Thoracic aorta (tissue), 2 donors: ENCODE measurements at regions not wholly inside any gene's neighbourhood (a gene's known extent, or its start where the extent isn't known, plus 50 kb on each side); places are given as distances from the start of the nearest gene placed in this dataset.

ENCODE experiments used
- ATAC-seq: fragments of 150-250 bp; one replicate; pipeline ENCODE4 v1.8.0; 2017; ENCODE audit warnings: low read depth; ENCODE audit not compliant: insufficient number of reproducible peaks, low FRiP score
- DNase-seq: peaks from one replicate; pipeline ENCODE4 v3.0.0-alpha.2; 2020; ENCODE audit warnings: low spot score
- H3K27ac ChIP-seq, 2 donors: fragments of 200-600 bp; sonication (generic); 1 replicate in 1 of 2; 2 replicates in 1 of 2; pipeline ENCODE4 v1.5.1; 2016; ENCODE audit warnings: mild to moderate bottlenecking in 2 of 2, moderate library complexity in 2 of 2
- H3K27me3 ChIP-seq: fragments of 200-600 bp; sonication (generic); replicated peaks from 2 replicates; pipeline ENCODE4 v1.6.0; 2016; ENCODE audit warnings: mild to moderate bottlenecking; ENCODE audit not compliant: insufficient read depth
- H3K36me3 ChIP-seq: fragments of 200-600 bp; sonication (generic); one replicate; pipeline ENCODE4 v1.5.1; 2016
- H3K4me1 ChIP-seq, 2 donors: fragments of 200-600 bp; sonication (generic); 1 replicate in 1 of 2; 2 replicates in 1 of 2; pipeline versions ENCODE4 v1.5.1 to v1.6.0; 2016; ENCODE audit warnings: low read depth in 2 of 2, mild to moderate bottlenecking in 1 of 2; ENCODE audit not compliant: control insufficient read depth in 1 of 2
- H3K4me3 ChIP-seq: fragments of 200-600 bp; sonication (generic); 2 replicates; pipeline ENCODE4 v1.5.1; 2016; ENCODE audit warnings: mild to moderate bottlenecking
- H3K9me3 ChIP-seq: fragments of 200-600 bp; sonication (generic); 2 replicates; pipeline ENCODE4 v1.5.1; 2016
- TF ChIP-seq, protein P1 (sequence below): fragments of 200-600 bp; sonication (generic); IDR thresholded peaks from one replicate; pipeline ENCODE4 v1.5.1; 2019; ENCODE audit warnings: antibody characterized with exemption

DNA sequence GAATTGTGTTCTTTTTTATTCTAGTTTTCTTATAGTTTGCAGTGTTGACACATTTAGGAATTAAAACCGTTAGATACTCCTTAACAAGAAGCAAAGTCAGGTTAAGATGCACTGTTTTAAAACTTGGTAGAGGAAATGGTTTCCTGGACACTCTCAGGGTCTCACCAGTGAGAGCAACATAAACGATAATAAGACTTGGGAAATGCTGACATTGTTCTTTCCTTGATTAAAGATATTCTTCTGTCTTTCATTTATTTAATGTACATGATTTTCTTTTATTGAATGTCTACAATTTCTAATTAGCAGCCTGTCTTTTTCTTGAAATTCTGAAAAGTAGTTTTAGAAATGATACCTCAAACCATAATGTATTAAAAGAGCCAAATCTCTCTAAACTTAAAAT, 707.9 kb upstream of the CHD1 start:
- DNase-seq: no peak
- H3K4me3 ChIP-seq: no peak overlapping the region
- no peak overlapping the region for H3K27ac ChIP-seq
- no peaks in the 10 kb centered on the region for H3K4me1 ChIP-seq
- H3K36me3 ChIP-seq: no peaks in the 10 kb centered on the region
- no peaks in the 10 kb centered on the region for H3K9me3 ChIP-seq
- no peak for ATAC-seq
- TF ChIP-seq, protein P1, sequence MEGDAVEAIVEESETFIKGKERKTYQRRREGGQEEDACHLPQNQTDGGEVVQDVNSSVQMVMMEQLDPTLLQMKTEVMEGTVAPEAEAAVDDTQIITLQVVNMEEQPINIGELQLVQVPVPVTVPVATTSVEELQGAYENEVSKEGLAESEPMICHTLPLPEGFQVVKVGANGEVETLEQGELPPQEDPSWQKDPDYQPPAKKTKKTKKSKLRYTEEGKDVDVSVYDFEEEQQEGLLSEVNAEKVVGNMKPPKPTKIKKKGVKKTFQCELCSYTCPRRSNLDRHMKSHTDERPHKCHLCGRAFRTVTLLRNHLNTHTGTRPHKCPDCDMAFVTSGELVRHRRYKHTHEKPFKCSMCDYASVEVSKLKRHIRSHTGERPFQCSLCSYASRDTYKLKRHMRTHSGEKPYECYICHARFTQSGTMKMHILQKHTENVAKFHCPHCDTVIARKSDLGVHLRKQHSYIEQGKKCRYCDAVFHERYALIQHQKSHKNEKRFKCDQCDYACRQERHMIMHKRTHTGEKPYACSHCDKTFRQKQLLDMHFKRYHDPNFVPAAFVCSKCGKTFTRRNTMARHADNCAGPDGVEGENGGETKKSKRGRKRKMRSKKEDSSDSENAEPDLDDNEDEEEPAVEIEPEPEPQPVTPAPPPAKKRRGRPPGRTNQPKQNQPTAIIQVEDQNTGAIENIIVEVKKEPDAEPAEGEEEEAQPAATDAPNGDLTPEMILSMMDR: no peak
- no peaks in the 10 kb centered on the region for H3K27me3 ChIP-seq

DNA sequence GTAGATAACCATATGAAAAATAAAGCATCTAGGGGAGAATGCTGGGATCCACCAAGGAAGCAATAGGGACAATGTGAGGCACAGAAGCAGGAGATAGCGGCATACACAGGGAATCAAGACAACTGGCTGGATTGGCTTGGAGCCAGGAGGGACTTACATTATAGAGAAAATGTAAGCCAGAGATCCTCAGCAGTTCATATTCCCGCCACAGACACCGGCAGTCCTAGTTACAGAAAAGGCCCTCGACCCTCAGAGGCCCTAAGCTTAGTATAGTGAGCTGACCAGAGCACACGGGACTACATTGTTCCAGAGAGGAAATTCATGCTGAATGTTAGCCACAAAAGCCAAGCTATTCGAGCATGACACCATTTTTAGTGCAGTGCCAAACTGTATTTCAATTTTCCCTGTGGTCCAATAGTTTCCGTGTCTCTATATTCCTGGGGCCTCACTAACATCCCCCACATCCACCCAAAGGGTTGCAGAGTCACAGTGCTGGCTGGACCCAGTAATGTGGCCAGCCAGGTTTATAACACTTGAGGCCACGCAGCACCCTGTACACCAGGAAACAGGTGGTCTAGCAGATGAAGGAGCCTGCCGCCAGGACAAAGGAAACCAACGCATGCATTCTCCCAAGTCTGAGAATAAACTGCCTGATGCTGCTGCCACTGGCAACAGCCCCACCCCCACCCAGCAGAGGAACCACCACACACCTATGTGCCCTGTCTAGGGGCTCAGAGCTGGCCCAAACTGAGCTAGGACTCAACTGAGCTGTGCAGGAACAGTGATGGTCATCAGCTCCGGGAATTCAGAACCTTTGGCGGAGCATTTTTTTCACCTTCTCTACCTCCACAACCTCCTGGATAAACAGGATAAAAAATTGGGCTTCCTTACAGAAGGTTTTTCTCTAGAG, 693.2 kb upstream of the CHD1 start:
- Histone ChIP-seq H3K36me3 (no peaks in the 10 kb centered on the region), H3K4me1 (no peaks in the 10 kb centered on the region), H3K4me3 (no peak overlapping the region), H3K27me3 (no peaks in the 10 kb centered on the region), H3K27ac (no peak overlapping the region), H3K9me3 (no peaks in the 10 kb centered on the region)
- ATAC-seq: no peak
- DNase-seq: no peak
- TF ChIP-seq, protein P1: no peak

DNA sequence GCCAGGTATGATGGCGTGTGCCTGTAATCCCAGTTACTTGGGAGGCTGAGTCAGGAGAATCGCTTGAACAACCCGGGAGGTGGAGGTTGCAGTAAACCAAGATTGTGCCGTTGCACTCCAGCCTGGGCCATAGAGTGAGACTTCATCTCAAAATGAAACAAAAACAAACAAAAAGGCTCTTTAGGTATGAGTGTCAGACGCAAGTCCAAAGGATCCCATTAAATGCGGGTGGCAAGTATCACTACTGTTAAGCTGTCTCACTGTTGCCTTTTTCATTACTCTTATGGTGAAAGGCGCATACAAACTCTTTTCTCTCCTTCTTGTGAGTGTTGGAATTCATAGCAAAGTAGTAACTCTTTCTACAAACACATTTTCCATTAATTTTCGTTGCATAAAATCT, 688.5 kb upstream of the CHD1 start:
- Histone ChIP-seq H3K36me3 (no peaks in the 10 kb centered on the region), H3K9me3 (no peaks in the 10 kb centered on the region), H3K27ac (no peak overlapping the region), H3K4me1 (no peaks in the 10 kb centered on the region), H3K4me3 (no peak overlapping the region), H3K27me3 (no peaks in the 10 kb centered on the region)
- TF ChIP-seq, protein P1: no peak
- DNase-seq (no peak), ATAC-seq (no peak)

DNA sequence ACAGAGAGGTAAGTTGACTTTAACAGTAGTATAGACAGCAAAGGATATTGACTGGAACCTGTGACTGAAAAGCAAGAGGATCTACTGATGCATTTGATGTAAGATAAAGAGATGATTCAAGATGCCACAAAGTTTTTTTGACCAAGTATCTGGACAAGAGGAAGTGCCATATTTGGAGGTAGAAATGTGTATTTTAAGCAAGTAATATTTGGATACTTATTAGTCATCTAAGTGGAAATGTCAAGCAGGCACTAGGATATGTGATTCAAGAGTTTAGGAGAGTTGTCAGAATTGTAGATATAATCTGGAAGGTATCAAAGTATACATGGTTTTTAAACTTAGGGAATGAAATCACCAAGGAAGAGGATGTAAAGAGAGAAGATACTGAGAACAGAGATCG, 686.1 kb upstream of the CHD1 start:
- TF ChIP-seq, protein P1: no peak

DNA sequence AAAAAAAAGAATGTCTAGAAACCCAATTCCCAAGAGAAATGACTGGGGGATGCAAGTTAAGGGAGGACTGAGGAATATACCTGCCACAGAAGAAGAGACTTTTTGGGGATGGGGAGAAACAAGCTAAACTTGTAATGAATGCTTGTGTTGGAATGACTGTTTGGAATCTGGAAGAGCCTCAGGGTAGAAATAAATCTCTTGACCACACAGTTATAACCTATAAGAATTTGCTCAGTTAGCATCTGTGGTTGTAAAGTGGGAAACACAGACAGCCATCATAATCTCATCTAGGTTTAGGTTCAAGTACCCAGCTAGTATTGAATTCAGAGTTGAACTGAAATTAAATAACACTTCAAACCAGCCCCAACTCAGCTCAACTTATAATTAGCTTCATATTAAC, 678.3 kb upstream of the CHD1 start:
- Histone ChIP-seq H3K4me3 (no peak overlapping the region), H3K9me3 (no peaks in the 10 kb centered on the region), H3K27ac (no peak overlapping the region), H3K4me1 (no peaks in the 10 kb centered on the region), H3K36me3 (no peaks in the 10 kb centered on the region), H3K27me3 (no peaks in the 10 kb centered on the region)
- TF ChIP-seq, protein P1: no peak
- no peak for DNase-seq
- no peak for ATAC-seq

More for the DNA sequence above, 686.1 kb upstream of the CHD1 start:
- ATAC-seq (no peak), DNase-seq (no peak)
- Histone ChIP-seq H3K36me3 (no peaks in the 10 kb centered on the region), H3K4me1 (no peaks in the 10 kb centered on the region), H3K27me3 (no peaks in the 10 kb centered on the region), H3K9me3 (no peaks in the 10 kb centered on the region), H3K27ac (no peak overlapping the region), H3K4me3 (no peak overlapping the region)
